AG20443 (cell line): ENCODE measurements at regions not wholly inside any gene's neighbourhood (a gene's known extent, or its start where the extent isn't known, plus 50 kb on each side); places are given as distances from the start of the nearest gene placed in this dataset.

Source experiments
- DNase-seq: peaks from one replicate; pipeline ENCODE4 v3.0.0; 2012; ENCODE audit warnings: low spot score, mixed read lengths

GRCh38 chr14:51307551-51307950 lies 67.5 kb downstream of the TMX1 start:
- DNase-seq, result no peak

GRCh38 chr14:51308866-51309265 lies 68.8 kb downstream of the TMX1 start:
- no peak for DNase-seq

GRCh38 chr14:51310505-51310944 lies 70.5 kb downstream of the TMX1 start:
- peak; percentile 35 for DNase-seq

- no peak for DNase-seq
These were observed 74.4 kb downstream of the TMX1 start for GRCh38 chr14:51314321-51315015.

GRCh38 chr14:51317373-51317772 lies 77.3 kb downstream of the TMX1 start:
- no peak for DNase-seq

GRCh38 chr14:51318813-51319597 lies 79.0 kb downstream of the TMX1 start:
- no peak for DNase-seq

- no peak for DNase-seq
These were observed 81.0 kb downstream of the TMX1 start for GRCh38 chr14:51321036-51321435.

GRCh38 chr14:51323492-51323891 lies 83.4 kb downstream of the TMX1 start:
- no peak for DNase-seq

GRCh38 chr14:51327376-51327775 lies 87.3 kb downstream of the TMX1 start:
- peak; percentile 26 for DNase-seq

GRCh38 chr14:51328064-51328771 lies 88.2 kb downstream of the TMX1 start:
- peak; percentile 24 for DNase-seq

GRCh38 chr14:51328772-51329353 lies 88.8 kb downstream of the TMX1 start:
- DNase-seq, result peak; percentile 45

GRCh38 chr14:51331486-51332367 lies 91.7 kb downstream of the TMX1 start:
- no peak for DNase-seq

GRCh38 chr14:51333299-51333698 lies 93.3 kb downstream of the TMX1 start:
- DNase-seq, result no peak

- peak; percentile 28 for DNase-seq
These were observed 94.0 kb downstream of the TMX1 start for GRCh38 chr14:51333901-51334521.

- DNase-seq, result no peak
These were observed 94.5 kb downstream of the TMX1 start for GRCh38 chr14:51334566-51334965.

- peak; percentile 79 for DNase-seq
These were observed 95.5 kb downstream of the TMX1 start for GRCh38 chr14:51335531-51335930.

GRCh38 chr14:51335961-51336723 lies 96.1 kb downstream of the TMX1 start:
- DNase-seq, result no peak

GRCh38 chr14:51336734-51337133 lies 96.7 kb downstream of the TMX1 start:
- no peak for DNase-seq

GRCh38 chr14:51337520-51337919 lies 97.5 kb downstream of the TMX1 start:
- DNase-seq, result no peak

GRCh38 chr14:51341338-51341737 lies 101.3 kb downstream of the TMX1 start:
- DNase-seq, result no peak
